Urothelium cell line (cell line): ENCODE measurements at regions not wholly inside any gene's neighbourhood (a gene's known extent, or its start where the extent isn't known, plus 50 kb on each side); places are given as distances from the start of the nearest gene placed in this dataset.
"Not testable (repeated sequence)": the region's sequence is repeated elsewhere in the genome, so short reads cannot be mapped to it uniquely, and the experiment has no call there.

Experiments
- DNase-seq: peaks from one replicate; pipeline ENCODE4 v3.0.0; 2011; ENCODE audit warnings: low spot score, mixed read lengths
- FAIRE-seq: peaks from 2 replicates; lab custom pipeline; 2011; peaks lifted over from hg19 to GRCh38; lab: Jason Lieb, UNC

DNA sequence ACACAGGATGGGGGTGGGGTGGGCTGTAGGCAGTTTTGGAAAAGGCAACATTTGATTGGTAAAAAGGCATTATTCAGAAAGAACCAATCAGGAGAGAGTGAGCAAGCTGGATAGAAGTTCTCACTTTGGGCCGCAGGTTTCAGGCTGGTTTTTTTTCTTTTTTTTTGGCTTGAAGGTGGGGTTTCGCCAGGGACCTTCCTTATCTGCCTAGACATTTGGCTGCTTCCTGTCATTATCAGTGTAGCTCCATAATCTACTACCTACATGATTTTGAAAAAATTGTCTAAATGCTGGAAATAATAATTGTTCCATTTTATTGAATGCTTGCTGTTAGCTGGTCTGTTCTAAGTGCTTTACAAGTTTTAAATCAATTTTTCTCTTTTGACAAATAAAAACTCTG lies 649.0 kb downstream of the TMTC2 start:
- FAIRE-seq (no peak), DNase-seq (no peak)

DNA sequence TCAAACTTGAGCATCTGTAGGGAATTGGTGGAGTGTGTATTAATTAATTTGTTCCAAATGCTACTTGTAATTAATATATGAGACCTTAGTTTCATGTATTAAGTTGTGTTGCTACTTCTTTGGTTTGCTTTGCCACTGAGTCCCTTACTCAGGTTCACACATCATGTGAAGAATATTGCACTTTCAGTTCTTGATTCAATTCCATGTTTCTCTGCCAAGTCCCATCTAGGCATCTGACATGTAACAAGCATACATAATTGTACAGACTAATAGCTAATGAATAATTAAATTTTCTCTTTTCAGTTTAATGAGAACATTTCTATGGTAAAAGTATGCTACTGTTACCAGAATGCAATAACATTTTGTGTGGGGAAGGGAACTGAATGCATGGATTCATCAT lies 640.0 kb downstream of the TMTC2 start:
- FAIRE-seq (no peak), DNase-seq (no peak)

DNA sequence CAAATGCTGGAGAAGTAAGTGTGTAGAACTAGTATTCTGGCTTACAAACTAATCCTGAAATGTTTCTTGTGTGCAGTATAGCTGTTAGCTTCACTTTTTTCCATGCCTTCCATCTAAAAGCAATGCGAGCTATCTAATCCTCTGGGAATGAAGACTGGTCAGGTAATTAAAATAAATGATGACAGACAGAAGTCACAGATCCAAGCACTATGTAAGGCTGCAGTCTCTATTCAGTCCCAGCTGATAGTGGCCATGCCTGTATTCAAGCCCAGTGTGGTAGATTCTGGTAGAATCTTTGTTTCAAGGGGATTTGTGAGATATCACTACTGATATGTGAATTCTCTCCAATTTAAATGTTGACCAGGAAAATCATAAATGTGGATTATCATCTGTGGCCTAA lies 637.2 kb downstream of the TMTC2 start:
- FAIRE-seq (no peak), DNase-seq (no peak)

DNA sequence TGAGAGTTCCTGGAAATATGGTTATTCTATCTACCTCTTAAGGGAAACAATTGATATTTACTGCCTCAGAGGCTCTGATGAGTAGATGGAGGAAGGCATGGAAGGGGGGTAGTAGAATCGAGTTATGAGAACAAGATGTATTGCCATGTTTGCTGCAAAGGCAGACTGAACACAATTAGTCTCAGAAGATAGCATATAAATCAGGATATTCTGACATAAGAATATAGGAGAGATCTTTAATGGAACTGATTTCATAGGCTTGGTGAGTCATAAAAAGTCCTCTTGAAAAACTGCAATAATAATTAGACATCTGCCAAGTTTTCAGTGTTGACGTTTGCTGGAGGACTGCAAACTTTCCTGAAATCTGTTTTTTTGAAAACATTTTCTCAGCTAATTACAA lies 636.1 kb downstream of the TMTC2 start:
- DNase-seq (no peak), FAIRE-seq (no peak)

DNA sequence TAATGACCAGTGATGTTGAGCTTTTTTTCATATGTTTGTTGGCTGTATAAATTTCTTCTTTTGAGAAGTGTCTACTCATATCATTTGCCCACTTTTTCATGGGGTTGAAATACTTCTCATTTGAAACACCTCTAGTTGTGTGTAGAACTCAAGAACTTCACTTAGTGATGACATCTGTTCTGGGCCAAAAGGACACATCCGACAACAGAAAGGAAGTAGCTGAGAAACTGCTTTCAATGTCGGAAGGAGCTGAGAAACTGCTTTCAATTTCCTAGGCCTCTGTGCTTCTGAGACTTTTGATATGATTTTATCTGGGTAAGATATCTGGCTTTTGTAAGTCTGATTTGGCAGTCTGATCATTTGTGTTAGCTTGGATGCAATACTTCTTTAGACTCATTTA lies 635.3 kb downstream of the TMTC2 start:
- DNase-seq, result no peak
- FAIRE-seq, result no peak

DNA sequence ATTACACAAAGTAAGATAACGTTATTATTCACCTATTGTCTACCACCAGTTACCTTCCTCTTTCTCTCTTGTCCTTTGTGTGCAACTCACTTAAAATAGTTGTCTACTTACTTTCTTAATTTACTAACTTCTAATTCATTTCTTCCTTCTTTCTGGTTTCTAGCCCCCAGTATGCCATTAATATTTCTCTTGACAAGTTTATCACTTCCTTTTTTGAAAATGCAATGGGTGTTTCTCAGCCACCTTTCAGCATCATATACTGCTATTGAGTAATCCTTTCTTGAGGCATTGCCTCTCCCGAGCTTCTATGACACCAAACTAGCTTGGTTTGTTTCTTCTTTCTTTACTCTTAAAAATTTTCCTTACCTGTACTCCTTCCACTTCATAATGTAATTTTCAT lies 633.6 kb downstream of the TMTC2 start:
- FAIRE-seq (no peak), DNase-seq (no peak)

DNA sequence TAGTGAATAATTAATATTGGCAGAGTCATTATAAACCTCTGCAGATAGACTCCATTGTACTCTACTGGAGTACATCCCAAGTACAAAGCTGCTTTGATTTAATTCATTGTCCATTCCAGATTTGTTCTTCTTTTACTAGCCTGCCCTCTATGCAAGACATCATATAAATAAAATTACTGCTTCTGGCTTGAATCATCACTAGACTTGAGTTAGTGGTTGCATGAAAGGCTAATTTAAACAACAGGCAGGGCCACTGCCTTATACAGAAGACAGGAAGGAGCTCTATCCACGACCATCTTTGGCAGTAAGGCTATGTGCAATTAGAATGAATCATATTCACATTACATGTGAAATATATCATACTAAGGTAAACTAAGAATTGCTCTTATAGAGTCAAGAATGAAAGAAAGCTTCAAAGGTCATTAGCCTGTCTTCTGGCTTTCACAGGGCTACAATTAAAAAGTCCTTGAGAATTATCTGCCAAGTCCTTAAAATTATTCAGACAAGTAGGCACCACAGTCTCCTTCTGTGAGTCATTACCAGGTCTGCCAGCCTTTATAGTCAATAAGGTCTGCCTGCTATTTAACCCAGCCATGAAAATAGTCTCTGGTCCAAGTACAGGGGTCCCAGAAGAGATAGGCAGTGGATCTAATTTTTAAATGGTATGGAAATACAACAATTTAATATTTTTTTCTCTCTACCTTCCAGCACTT lies 631.8 kb downstream of the TMTC2 start:
- DNase-seq, result no peak

DNA sequence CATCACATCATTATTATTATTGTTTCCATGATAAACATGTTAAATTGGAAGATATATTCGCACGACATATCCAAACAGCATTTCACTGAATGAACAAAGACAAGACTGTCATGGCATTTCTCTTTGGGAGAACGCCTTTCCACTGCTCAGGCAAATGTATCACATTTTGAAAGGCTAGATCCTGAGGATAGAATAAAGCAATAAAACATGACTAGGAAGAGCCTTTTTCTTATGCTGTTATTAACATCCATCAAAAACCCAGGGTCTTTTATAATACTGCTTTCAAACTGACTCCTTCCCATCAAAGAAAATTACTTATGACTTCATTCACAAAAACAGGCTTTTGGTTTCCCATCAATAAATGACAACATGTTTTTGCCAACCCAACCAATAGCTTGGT lies 630.9 kb downstream of the TMTC2 start:
- no peak for FAIRE-seq

More for the DNA sequence above, 631.8 kb downstream of the TMTC2 start:
- FAIRE-seq, result no peak

DNA sequence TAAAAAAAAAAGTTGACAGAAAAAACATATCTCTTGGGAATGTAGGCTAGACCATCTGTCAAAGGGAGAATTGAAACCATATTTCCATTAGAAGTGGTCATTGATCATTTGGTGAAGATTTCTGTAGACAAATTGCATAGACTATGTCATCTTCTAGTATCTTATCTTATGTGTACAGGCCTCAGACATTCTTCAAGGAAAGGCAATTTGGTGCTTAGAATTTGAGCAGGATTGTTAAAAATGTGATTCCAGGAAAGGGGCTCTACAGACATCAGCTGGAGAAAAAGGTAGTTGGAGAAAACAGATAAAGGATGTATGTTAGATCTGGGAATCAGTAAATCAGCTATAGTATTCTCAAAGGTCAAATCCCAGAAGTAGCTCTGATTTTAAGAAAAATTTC lies 627.1 kb downstream of the TMTC2 start:
- FAIRE-seq (no peak), DNase-seq (no peak)

More for the DNA sequence above, 630.9 kb downstream of the TMTC2 start:
- no peak for DNase-seq

DNA sequence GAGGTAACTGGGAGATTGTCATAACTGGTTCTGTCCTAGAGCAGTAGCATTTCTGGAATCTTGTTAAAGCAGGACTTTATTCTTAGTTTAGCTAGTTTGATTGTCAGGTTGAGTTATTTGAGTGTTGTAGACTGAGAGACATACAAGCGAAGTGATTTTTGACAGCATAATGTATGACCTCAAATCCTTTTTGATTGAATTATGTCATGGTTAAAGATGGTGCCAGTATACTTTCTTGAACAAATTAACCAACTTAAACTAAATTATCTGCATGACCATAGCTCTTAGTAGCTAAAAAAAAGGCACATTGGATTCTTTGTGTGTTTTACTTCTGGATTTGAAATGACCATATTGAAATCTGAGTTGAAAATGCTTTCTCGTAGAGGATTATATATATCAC lies 626.6 kb downstream of the TMTC2 start:
- DNase-seq (no peak), FAIRE-seq (no peak)

DNA sequence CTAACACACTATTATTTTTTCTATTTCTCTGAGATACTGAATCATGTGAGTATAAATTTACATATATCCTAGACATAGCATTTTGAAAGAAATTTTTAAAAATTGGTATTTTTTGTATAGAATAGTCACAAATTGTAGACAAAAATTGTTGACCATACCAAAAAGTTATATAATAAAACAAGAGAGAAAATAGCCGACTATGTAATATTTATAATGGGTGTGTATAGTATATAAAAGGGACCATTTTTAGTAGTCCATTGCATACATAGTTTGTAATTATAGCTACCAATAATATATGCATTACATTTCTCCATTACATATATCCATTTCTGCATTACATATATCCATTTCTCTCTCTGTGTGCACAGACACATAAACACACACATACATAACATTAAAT lies 590.2 kb downstream of the TMTC2 start:
- no peak for FAIRE-seq
- no peak for DNase-seq

DNA sequence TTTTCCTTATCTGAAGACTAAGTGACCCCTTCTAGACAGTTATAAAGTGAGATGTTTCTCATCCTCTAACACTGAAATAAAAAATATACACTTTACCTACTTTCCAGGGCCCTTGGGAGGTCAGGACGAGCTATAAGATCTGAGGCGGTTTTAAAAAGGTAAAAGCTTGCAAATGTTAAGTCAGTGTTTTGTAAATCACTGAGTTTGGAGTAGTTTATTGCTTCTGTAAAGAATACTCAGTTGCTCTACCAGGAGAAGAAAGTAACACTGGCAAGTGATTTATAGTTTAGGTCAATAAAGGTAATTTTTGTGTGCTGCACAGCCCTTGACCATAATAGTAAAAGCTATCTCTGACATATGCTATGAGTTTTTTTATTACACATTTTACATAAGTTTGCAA lies 584.5 kb downstream of the TMTC2 start:
- DNase-seq, result no peak
- no peak for FAIRE-seq

DNA sequence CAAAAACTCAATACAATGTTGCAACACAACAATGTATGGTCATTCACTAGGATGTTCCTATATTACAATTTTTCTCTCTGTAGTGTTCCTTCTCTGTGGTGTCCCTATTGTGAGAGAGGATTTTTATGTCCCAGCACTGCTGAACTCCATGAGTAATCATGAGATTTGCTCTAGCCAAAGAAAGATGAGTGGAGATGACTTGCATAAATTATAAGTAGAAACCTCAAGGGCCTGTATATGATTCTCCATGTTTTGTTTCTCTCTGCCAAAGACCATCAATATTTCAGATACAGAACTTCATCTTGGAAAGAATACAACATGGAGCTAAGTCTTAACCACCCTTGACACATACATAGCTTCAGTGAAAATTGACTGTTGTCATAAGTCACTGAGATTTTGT lies 579.1 kb downstream of the TMTC2 start:
- FAIRE-seq (no peak), DNase-seq (no peak)

DNA sequence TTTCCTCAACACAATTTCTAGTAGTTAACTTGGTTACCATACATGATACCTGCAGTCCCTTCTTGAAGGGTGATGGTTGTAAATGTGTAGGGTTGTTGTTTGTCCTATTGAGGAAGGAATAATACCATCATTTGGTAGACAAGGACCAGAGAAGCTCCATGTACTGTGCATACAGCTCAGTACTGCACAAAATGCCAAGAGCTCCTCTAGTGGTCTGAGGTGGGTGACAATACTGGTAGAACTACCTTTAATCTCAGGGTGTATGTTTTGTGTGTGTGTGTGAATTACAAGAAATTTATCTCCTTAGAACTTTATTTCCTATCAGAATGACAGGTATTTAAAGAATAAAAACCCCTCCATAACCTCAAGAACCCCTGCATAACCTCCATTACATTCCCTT lies 575.3 kb downstream of the TMTC2 start:
- DNase-seq, result no peak
- FAIRE-seq, result no peak

DNA sequence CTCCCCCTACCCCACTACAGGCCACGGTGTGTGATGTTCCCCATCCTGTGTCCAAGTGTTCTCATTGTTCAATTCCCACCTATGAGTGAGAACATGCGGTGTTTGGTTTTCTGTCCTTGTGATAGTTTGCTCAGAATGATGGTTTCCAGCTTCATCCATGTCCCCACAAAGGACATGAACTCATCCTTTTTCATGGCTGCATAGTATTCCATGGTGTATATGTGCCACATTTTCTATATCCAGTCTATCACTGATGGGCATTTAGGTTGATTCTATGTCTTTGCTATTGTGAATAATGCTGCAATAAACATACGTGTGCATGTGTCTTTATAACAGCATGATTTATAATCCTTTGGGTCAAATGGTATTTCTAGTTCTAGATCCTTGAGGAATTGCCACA lies 573.4 kb downstream of the TMTC2 start:
- DNase-seq, FAIRE-seq: not testable (repeated sequence)

DNA sequence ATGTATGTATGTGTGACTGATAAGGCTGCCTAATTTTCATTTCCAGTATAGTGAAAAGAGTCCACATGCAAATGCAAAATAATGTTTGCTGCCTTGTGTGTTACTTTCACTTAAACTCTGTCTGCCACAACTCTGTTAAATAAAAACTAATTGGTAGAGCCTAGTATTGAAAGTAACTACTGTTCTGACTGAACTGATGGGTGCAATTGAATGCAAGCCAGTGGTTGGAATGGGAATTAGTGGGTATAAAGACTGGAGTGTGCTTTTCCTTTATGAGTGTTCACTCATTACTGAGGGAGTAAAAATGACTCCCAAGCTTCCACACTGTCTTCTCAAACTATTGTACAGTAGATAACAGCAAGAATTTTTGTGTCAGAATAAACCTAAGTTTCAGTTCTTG lies 571.0 kb downstream of the TMTC2 start:
- DNase-seq (no peak), FAIRE-seq (no peak)

DNA sequence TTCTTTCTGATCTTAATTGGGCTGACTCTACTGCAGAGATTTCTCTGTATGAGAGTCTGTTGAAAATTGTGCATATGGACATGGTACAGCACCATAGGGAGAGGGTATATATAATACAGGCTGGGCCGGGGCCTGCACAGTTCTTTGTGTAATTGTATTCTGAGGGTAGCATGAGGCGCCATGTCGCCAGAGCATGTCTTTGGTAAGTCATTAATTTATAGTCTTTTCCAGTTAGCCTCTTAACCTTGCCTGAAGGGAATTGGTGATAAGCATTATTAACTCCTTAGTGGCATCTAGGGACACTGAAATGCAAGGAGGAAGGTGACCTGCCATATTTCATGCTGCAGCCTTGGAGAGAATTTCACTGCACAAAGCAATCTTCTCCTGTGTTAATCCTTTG lies 569.9 kb downstream of the TMTC2 start:
- no peak for DNase-seq
- FAIRE-seq, result no peak

DNA sequence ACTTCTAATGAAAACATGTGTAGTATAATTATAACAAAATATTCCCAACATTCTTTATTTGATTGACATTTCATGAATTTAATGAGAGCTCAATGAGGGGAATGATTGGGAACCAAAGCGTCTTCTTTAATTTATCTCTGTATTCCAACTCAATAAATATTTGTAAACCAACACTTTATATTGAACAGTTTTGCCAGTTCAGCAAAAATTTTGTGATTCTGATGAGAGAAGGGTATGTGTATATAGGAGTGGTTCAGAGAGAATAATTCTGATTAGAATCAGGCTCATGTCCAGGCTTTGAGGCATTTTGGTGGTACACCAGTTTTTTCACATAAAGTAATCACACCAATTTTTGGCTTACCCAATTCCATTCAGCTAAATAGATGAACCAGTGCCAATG lies 564.2 kb downstream of the TMTC2 start:
- DNase-seq (no peak), FAIRE-seq (no peak)

DNA sequence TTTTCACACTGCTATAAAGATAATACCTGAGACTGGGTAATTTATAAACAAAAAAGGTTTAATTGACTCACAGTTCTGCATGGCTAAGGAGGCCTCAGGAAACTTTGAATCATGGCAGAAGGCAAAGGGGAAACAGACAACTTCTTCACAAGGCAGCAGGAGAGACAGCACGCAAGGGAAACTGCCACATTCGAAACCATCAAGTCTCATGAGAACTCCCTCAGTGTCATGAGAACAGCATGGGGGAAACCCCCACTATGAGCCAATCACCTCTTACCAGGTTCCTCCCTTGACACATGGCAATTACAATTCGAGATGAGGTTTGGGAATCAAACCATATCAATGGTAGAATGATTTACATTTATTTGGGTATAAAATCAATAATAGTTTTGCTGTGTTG lies 558.5 kb downstream of the TMTC2 start:
- DNase-seq (no peak), FAIRE-seq (no peak)

DNA sequence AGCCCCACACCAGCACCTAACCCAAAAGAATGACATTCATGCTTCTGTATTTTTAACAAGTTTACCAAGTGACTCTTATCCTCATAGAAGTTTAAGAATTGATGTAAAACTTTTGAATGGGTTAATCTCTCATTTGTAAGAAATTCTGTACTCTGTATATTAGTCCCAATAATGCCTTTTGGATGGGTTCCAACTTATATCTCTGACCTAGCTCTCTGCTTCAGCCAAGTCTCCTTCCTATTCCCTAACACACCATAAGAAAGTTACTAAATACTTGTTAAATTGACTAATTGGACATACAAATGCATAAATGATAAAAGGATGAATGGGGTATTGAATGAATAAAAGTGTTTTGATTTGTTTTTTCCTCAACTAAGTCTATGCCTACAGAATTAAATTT lies 557.3 kb downstream of the TMTC2 start:
- DNase-seq, result no peak

DNA sequence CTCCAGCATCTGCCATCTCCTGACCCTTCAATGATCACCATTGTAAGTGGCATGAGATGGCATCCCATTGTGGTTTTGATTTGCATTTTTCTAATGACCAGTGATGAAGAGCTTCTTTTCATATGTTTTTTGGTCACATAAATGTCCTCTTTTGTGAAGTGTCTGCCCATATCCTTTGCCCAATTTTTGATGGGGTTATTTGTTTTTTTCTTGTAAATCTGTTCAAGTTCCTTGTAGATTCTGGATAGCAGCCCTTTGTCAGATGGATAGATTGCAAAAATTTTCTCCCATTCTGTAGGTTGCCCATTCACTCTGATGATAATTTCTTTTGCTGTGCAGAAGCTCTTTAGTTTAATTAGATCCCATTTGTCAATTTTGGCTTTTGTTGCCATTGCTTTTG lies 547.3 kb downstream of the TMTC2 start:
- not testable (repeated sequence) for FAIRE-seq, DNase-seq

More for the DNA sequence above, 557.3 kb downstream of the TMTC2 start:
- no peak for FAIRE-seq

DNA sequence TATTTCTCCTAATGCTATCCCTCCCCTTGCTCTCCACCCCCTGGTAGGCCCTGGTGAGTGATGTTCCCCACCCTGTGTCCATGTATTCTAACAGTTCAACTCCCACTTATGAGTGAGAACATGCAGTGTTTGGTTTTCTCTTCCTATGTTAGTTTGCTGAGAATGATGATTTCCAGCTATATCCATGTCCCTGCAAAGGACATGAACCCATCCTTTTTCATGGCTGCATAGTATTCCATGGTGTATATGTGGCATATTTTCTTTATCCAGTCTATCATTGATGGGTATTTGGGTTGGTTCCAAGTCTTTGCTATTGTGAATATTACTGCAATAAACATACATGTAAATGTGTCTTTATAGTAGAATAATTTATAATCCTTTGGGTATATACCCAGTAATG lies 540.3 kb downstream of the TMTC2 start:
- not testable (repeated sequence) for FAIRE-seq, DNase-seq

DNA sequence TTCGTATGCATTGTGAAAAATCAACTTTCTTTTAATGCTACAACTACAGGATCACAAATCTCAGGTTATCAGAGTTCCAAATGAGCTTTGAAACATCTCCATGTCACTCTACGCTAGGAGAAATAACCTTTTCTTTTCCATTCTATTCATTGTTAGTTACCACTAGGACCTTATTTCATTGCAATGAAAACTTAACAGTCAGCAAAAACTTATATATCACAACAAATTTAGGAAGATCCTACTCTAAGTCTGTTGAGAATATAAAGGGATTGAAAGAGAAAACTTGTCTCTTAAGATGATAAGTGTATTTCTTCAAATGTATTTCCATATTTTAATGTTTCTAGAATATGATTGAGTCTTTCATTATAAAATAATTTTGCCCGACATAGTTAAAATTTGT lies 539.1 kb downstream of the TMTC2 start:
- DNase-seq (no peak), FAIRE-seq (no peak)
